Transverse colon (tissue), 4 donors: ENCODE measurements at regions not wholly inside any gene's neighbourhood (a gene's known extent, or its start where the extent isn't known, plus 50 kb on each side); places are given as distances from the start of the nearest gene placed in this dataset.

Experiments
- DNase-seq: peaks from one replicate; pipeline ENCODE4 v3.0.0-alpha.2; 2019
- H3K27ac ChIP-seq, 4 donors: fragments of 200-600 bp; sonication (generic); 2 replicates each; pipeline ENCODE4 v1.5.1; 2016 to 2018; ENCODE audit warnings: inconsistent platforms in 4 of 4
- H3K27me3 ChIP-seq: fragments of 200-600 bp; sonication (generic); 2 replicates; pipeline ENCODE4 v1.5.1; 2017; ENCODE audit warnings: inconsistent platforms
- H3K36me3 ChIP-seq, 4 donors: fragments of 200-600 bp; sonication (generic); 2 replicates each; pipeline ENCODE4 v1.5.1; 2017 to 2019; ENCODE audit warnings: inconsistent platforms in 4 of 4
- H3K4me1 ChIP-seq, 4 donors: fragments of 200-600 bp; sonication (generic); 2 replicates each; pipeline ENCODE4 v1.5.1; 2017 to 2020; ENCODE audit warnings: inconsistent platforms in 4 of 4
- H3K4me3 ChIP-seq, 4 donors: fragments of 200-600 bp; sonication (generic); 1 replicate in 1 of 4; 2 replicates in 3 of 4; pipeline versions ENCODE4 v1.5.1 to v1.6.1; 2017 to 2019; ENCODE audit warnings: inconsistent platforms in 4 of 4
- H3K9me3 ChIP-seq, 2 donors: fragments of 200-600 bp; sonication (generic); 2 replicates each; pipeline ENCODE4 v1.5.1; 2017 to 2019; ENCODE audit warnings: inconsistent platforms in 2 of 2
- CTCF ChIP-seq, 5 experiments: fragments of 200-600 bp in 3 of 5; fragments of 450-650 bp in 2 of 5; sonication (generic) in 3 of 5; IDR thresholded peaks; 1 replicate in 2 of 5; 2 replicates in 3 of 5; pipeline ENCODE4 v1.5.1; 2016 to 2017; ENCODE audit warnings: antibody characterized with exemption in 5 of 5, inconsistent platforms in 3 of 5, mild to moderate bottlenecking in 2 of 5, moderate library complexity in 1 of 5
- EP300 ChIP-seq: sonication (generic); formaldehyde crosslinking; IDR thresholded peaks from one replicate; pipeline ENCODE4 v1.6.1; 2017; ENCODE audit warnings: antibody characterized with exemption, low read depth
- POLR2A ChIP-seq: fragments of 450-650 bp; IDR thresholded peaks from one replicate; pipeline ENCODE4 v1.6.1; 2016; ENCODE audit warnings: antibody characterized with exemption, mild to moderate bottlenecking, moderate library complexity
- POLR2AphosphoS5 ChIP-seq, 3 donors: sonication (generic); formaldehyde crosslinking; IDR thresholded peaks; one replicate each; pipeline ENCODE4 v1.6.1; 2016; ENCODE audit warnings: antibody characterized with exemption in 3 of 3
- WGBS, 2 donors: methylation state at CpG; one replicate each; pipeline ENCODE4 v1.1.5; 2018; ENCODE audit warnings: low coverage in 1 of 2; 5-methylcytosine and 5-hydroxymethylcytosine counted together
- in situ Hi-C, 4 donors: fragments of 200-750 bp; cut with MboI; loops; one replicate each; pipeline versions ENCODE4 v1.15.0 to v1.15.1; 2017; ENCODE audit warnings: low sequenced_read_pairs in 3 of 4, low pct_ligation_motif_present in 1 of 4, low pct_unique_long_range_greater_than_20kb in 1 of 4
- intact Hi-C: fragments of 100-400 bp; cut with DNase I; formaldehyde crosslinking; loops from one replicate; pipeline ENCODE4 v1.15.1; 2023; ENCODE audit warnings: low total_unique reads
- small RNA-seq, 4 donors: library from RNA; depleted of rRNA; stranded (forward); fragments of <200 nt; gene quantifications; one replicate each; pipeline ENCODE3, GENCODE V24; 2016

- no peak for DNase-seq
- TF ChIP-seq CTCF (IDR thresholded peaks at IDR 0.05) (no peak), POLR2AphosphoS5 (IDR thresholded peaks at IDR 0.05) (no peak), POLR2A (no peak), EP300 (no peak)
- H3K4me3 ChIP-seq: no peak overlapping the region
- intact Hi-C loops (no loop called here), in situ Hi-C loops (no loop called here)
- no peak overlapping the region for H3K27ac ChIP-seq
- H3K27me3 ChIP-seq: no peaks in the 10 kb centered on the region
- no peaks in the 10 kb centered on the region for H3K9me3 ChIP-seq
- H3K36me3 ChIP-seq: no peaks in the 10 kb centered on the region
- no peaks in the 10 kb centered on the region for H3K4me1 ChIP-seq
Observed at GRCh38 chr3:98956008-98956407, 54.5 kb upstream of the DCBLD2 start.

- DNase-seq: no peak
- H3K36me3 ChIP-seq: no peaks in the 10 kb centered on the region
- in situ Hi-C loops (no loop called here), intact Hi-C loops (no loop called here)
- no peaks in the 10 kb centered on the region for H3K4me1 ChIP-seq
- no peak overlapping the region for H3K4me3 ChIP-seq
- 66 to 73% methylated on average over 3 of the region's 3 CpGs for WGBS, 2 donors
- no peak for TF ChIP-seq EP300
- TF ChIP-seq POLR2A: no peak
- TF ChIP-seq CTCF (IDR thresholded peaks at IDR 0.05): no peak
- no peak for TF ChIP-seq POLR2AphosphoS5 (IDR thresholded peaks at IDR 0.05)
- no peaks in the 10 kb centered on the region for H3K27me3 ChIP-seq
- H3K9me3 ChIP-seq: no peaks in the 10 kb centered on the region
- H3K27ac ChIP-seq: no peak overlapping the region
Observed at GRCh38 chr3:98954791-98955604, 53.5 kb upstream of the DCBLD2 start.

- WGBS, 2 donors: 57 to 71% methylated on average over 1 of the region's 1 CpG
- H3K36me3 ChIP-seq: no peaks in the 10 kb centered on the region
- no peak overlapping the region for H3K4me3 ChIP-seq
- no peaks in the 10 kb centered on the region for H3K27me3 ChIP-seq
- TF ChIP-seq EP300 (no peak), CTCF (IDR thresholded peaks at IDR 0.05) (no peak), POLR2AphosphoS5 (IDR thresholded peaks at IDR 0.05) (no peak), POLR2A (no peak)
- DNase-seq: no peak
- intact Hi-C loops: no loop called here
- H3K27ac ChIP-seq: no peak overlapping the region
- in situ Hi-C loops: no loop called here
- no peaks in the 10 kb centered on the region for H3K4me1 ChIP-seq
- H3K9me3 ChIP-seq: no peaks in the 10 kb centered on the region
Observed at GRCh38 chr3:98954242-98954641, 52.7 kb upstream of the DCBLD2 start.

- H3K4me3 ChIP-seq: no peak overlapping the region
- TF ChIP-seq POLR2A (no peak), CTCF (IDR thresholded peaks at IDR 0.05) (no peak), EP300 (no peak), POLR2AphosphoS5 (IDR thresholded peaks at IDR 0.05) (no peak)
- no peak for DNase-seq
- WGBS, 2 donors: 100% methylated on average over 1 of the region's 1 CpG; no CpG with 5 or more reads in 1 of the 2 donors
- no peaks in the 10 kb centered on the region for H3K9me3 ChIP-seq
- no peak overlapping the region for H3K27ac ChIP-seq
- in situ Hi-C loops: no loop called here
- no peaks in the 10 kb centered on the region for H3K4me1 ChIP-seq
- H3K36me3 ChIP-seq: no peaks in the 10 kb centered on the region
- H3K27me3 ChIP-seq: no peaks in the 10 kb centered on the region
- intact Hi-C loops: no loop called here
Observed at GRCh38 chr3:98952404-98952803, 50.9 kb upstream of the DCBLD2 start.

Small RNAs in the stretch of these regions (small RNA-seq; reads per million reads assigned to genes)
- gene AC107297.1 (0 reads per million in 4 donors), gene RF00066 (0 reads per million in 4 donors)
